NCI-H2227 (cell line): ENCODE measurements at regions not wholly inside any gene's neighbourhood (a gene's known extent, or its start where the extent isn't known, plus 50 kb on each side); places are given as distances from the start of the nearest gene placed in this dataset.

ENCODE experiments used
- DNase-seq: peaks from one replicate; lab custom pipeline; 2025; ENCODE audit not compliant: unreplicated experiment; lab: John Stamatoyannopoulos, UW

GRCh38 chr2:139196754-139197153 lies 416.6 kb upstream of the NXPH2 start:
- no peak for DNase-seq

- DNase-seq = no peak
These were observed 414.4 kb upstream of the NXPH2 start for GRCh38 chr2:139194546-139194945.

- no peak for DNase-seq
These were observed 396.9 kb upstream of the NXPH2 start for GRCh38 chr2:139177041-139177440.

- peak; percentile 14 for DNase-seq
These were observed 395.3 kb upstream of the NXPH2 start for GRCh38 chr2:139175510-139175909.

- no peak for DNase-seq
These were observed 390.2 kb upstream of the NXPH2 start for GRCh38 chr2:139170406-139170805.

GRCh38 chr2:139165601-139166000 lies 385.4 kb upstream of the NXPH2 start:
- no peak for DNase-seq

- no peak for DNase-seq
These were observed 384.9 kb upstream of the NXPH2 start for GRCh38 chr2:139165041-139165440.

GRCh38 chr2:139162957-139163356 lies 382.8 kb upstream of the NXPH2 start:
- DNase-seq = no peak

GRCh38 chr2:139162456-139162855 lies 382.3 kb upstream of the NXPH2 start:
- DNase-seq = no peak

- DNase-seq = no peak
These were observed 380.6 kb upstream of the NXPH2 start for GRCh38 chr2:139160836-139161235.

GRCh38 chr2:139159177-139159576 lies 379.0 kb upstream of the NXPH2 start:
- DNase-seq = no peak

GRCh38 chr2:139156730-139157129 lies 376.5 kb upstream of the NXPH2 start:
- no peak for DNase-seq

- DNase-seq = no peak
These were observed 375.8 kb upstream of the NXPH2 start for GRCh38 chr2:139155991-139156390.

GRCh38 chr2:139142252-139142880 lies 362.2 kb upstream of the NXPH2 start:
- DNase-seq = no peak

- no peak for DNase-seq
These were observed 344.1 kb upstream of the NXPH2 start for GRCh38 chr2:139124271-139124670.

GRCh38 chr2:139123795-139124194 lies 343.6 kb upstream of the NXPH2 start:
- no peak for DNase-seq

- DNase-seq = no peak
These were observed 342.5 kb upstream of the NXPH2 start for GRCh38 chr2:139122711-139123158.

- DNase-seq = no peak
These were observed 319.5 kb upstream of the NXPH2 start for GRCh38 chr2:139099721-139100120.

GRCh38 chr2:139098961-139099360 lies 318.8 kb upstream of the NXPH2 start:
- DNase-seq = no peak

GRCh38 chr2:139083121-139083520 lies 302.9 kb upstream of the NXPH2 start:
- DNase-seq = no peak

- no peak for DNase-seq
These were observed 300.1 kb upstream of the NXPH2 start for GRCh38 chr2:139080244-139080643.

GRCh38 chr2:139079311-139079710 lies 299.1 kb upstream of the NXPH2 start:
- no peak for DNase-seq

GRCh38 chr2:139078376-139078775 lies 298.2 kb upstream of the NXPH2 start:
- no peak for DNase-seq
